HPDE6-E6E7 (cell line): ENCODE measurements at regions not wholly inside any gene's neighbourhood (a gene's known extent, or its start where the extent isn't known, plus 50 kb on each side); places are given as distances from the start of the nearest gene placed in this dataset.

Experiments
- DNase-seq: peaks from one replicate; pipeline ENCODE4 v3.0.0; 2011; ENCODE audit warnings: missing footprints; ENCODE audit errors: extremely low spot score

DNA sequence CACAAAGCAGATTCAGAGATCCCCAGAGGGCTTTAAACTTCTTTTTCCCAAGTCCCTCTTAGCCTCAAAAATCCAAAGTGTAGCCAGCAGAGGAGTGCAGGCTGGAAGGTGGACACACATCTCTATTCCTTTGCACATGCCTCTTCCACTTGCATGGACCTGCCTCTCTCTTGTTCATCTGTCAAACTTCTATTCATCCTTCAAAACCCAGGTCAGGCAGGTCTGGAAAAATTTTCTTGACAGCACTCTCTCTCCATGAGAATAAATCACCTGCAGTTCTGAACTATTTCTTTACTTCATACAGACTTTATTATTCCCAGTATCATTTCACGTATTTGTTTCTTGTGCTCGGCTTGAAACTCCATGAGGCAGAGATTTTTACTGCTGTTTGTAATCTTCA lies 127.5 kb downstream of the SS18 start:
- DNase-seq, result no peak

DNA sequence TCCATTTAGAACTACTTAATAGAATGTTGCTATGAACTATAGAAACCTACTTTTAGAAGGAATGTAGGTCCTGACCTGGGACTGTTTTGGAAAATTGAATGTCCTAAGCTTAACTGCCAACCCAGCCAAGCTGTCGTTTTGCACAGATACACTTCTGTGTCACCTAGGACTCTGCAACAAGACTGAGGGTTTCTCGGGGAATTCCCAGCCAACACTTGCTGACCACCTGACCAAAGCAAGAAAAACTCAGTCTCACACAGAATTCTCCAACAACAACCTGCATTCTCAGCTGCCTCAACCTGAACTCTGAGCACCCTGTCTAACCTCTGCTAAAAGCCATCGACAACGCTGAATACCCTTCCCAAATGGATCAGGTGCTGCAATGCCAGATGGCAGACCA lies 128.2 kb downstream of the SS18 start:
- no peak for DNase-seq

DNA sequence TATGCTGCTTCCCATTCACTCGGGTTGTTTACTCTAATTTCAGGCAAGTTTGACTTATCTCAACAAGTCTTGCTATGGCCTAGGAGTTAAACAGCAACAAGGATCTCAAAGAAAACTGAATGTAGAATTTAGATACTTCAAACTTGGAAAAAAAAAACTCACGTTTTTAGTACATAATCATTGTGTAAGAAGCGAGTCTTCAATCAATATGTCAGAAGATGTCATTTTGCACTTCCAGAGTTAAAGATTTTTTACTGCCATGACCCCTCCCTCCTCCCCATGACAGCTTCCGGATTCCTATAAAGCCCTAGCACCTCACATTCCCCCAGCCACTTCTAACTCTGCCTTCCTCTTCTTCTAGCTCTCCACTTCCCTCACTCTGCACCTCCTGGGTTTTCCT lies 133.4 kb downstream of the SS18 start:
- DNase-seq, result no peak

DNA sequence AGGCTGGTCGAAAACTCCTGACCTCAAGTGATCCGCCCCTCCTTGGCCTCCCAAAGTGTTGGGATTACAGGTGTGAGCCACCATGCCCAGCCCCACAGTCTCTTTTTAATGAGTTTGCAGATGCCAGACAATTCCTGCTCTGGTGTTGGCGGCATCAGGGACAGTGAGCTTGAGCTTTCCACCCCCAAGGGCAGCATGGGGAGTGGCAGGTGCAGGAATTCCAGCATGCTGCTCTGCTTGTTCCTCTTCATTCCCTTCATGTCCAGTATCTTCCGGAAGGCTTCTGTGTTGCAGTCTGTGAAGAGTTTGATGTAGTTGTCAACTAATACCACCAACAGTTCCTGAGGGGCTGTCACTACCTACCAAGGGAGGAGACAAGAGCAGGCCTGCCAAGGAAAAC lies 137.3 kb downstream of the SS18 start:
- DNase-seq, result no peak

DNA sequence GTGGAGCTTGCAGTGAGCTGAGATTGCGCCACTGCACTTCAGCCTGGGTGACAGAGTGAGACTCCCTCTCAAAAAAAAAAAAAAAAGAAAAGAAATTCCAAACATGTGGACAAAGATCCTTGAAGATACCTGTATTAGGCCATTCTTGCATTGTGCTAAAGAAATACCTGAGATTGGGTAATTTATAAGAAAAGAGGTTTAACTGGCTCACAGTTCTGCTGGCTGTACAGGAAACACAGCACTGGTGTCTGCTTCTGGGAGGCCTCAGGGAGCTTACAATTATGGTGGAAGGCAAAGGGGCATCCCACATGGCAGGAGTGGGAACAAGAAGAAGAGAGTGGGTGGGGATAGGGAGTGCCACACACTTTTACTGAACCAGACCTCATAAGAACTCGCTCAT lies 140.1 kb downstream of the SS18 start:
- no peak for DNase-seq

DNA sequence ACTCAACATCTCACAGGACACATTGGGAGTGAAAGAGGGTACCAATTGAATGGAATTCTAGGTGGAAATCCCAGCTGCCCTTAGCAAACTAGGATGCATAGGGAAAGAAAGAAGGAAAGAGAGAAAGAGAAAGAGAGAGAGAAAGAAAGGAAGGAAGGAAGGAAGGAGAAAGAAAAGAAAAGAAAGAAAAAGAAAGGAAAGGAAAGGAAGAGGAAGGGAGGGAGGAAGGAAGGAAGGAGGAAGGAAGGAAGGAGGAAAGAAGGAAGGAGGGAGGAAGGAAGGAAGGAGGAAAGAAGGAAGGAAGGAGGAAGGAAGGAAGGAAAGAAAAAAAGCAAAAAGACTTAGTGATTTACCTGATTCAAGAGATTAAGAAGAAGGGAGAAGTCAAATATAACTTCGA lies 143.9 kb downstream of the SS18 start:
- DNase-seq, result no peak

DNA sequence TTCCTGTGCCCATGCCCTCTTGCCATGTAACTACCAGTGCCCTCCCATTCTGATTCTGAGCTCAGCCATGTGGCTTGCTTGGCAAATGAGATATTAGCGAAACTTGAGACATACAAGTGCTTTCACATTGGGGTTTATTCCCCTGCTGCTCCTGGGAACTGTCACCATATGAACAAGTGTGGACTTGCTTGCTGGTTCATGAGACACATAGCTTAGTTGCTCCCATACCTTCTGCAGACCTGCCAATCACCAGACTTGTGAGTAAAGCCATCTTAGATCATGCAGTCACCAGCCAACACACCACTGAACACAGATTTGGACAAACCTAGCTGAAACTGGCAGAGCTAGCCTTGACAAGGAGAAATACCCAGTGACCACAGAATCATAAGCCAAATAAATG lies 155.1 kb downstream of the SS18 start:
- peak; percentile 64 for DNase-seq

DNA sequence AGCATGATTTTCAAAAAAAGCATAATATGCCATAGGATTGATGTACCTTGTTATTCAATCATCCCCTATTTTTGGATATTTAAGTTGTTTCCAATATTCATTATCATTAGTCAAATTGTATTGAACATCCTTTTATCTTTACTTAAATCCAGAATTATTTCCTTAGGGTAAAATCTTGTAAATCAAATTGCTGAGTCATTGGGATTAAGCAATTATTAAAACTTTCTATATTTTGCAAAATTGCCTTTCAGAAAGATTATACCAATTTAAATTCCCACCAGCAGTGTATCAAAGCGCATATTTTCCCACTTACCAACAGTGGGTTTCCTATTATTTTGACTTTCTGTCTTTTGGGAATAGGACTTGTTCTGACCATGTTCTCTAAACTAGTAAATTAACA lies 159.3 kb downstream of the SS18 start:
- DNase-seq, result no peak

DNA sequence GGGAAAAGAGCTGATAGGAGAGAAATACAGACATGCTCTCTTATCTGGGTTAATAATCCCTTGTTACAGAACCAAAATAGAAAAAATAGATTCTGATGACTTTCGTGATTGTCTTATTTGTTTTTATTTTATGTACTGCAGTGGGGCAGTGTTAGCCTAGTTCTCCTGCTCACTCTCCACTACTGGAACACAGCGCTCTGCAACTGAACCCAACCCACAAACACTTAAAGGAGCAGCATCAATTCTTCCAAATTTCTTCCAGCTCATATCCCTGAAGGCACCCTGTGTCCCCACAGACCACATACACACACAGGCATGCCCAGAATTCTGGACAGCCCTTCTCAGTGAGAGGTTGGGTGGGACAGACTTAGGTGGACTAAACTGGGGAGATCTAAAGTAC lies 160.6 kb downstream of the SS18 start:
- DNase-seq, result no peak

DNA sequence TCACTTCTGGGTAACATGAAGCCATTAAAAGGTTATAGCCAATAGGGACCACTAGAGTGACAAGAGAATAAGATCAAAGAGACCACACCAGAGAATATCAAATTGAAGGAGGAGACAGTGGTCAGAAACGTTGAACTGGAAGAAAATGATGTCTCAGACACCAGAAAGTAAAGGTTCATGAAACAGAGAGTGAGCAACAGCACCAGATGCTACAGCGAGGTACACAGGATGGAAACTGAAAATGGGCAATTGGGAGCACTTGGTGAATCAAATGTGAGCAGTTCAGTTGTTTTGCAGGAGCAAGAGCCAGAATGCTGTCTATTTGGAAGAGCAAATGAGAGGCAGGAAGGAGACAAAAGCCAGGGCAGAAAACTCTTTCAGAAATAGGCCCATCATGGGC lies 162.6 kb downstream of the SS18 start:
- no peak for DNase-seq

DNA sequence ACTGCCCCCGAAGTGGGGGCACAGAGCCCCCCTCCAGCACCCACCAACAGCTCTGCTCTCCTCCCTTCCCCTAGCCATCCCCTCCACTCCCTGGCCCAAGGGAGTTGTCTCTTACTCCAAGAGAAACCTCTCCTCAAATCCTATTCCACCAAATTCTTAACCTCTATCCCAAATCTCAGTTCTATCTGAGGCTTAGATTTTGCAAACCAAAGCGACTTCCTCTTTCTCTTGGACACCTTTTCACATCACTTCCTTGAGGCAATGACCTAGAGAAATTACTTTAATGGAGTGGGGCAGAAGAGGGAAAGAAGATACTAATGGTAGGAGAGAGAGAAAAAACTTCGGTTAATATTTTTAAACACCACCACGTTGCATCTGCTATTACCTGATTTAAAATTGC lies 167.2 kb downstream of the SS18 start:
- DNase-seq, result no peak

DNA sequence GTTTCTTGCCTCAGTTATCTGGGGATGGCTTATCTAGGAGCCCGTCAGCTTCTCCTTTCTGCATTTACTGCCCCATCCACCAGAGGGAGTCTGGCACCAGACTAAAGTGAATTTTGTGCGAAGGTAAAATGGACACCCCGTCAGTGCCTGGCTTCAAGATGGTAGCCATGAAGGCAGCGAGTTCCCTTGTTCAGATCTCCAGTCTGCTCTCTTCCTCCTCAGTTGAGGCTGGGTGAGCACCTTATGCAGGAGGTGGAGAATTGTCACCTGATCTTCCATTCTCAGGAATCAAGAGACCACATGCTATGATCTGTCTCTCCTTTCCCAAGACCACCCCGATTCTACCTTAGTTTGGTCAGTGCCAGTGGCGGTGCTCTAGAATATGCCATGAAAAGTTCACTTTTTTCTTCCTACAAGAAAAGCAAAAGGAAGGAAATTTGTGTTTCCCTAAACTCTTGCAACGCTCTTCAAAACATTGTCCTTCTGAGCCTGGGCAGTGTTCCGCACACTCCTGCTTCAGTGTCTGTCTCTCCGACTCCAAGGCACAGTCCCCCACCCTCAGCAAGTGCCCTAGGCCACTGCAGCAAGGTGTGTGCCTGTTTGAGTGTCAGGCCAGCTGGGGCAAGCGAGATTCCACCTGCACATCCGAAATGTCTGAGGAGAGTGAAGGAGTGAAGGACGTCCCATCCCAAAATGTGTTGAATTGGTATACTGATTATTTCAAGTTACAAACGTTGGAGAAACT lies 168.6 kb downstream of the SS18 start:
- peak; percentile 56 for DNase-seq

DNA sequence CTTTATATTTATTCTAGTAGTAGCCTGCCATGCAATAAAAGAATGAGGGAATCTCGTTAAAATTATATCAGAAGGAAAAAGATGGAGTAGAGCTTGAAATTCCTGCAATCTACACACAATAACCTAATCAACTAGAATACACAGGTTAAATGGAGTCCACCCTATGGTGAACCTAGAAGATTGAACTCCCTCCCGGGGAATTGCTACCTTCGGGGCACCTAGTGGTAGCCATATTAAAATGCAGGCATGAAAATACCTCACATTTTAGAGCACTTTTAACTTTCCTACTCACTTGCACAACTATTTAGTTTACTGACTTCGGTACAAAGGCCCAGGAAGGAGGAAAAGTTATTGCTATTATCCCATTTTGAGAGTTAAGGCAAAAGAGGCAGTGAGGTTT lies 174.5 kb downstream of the SS18 start:
- DNase-seq, result no peak

DNA sequence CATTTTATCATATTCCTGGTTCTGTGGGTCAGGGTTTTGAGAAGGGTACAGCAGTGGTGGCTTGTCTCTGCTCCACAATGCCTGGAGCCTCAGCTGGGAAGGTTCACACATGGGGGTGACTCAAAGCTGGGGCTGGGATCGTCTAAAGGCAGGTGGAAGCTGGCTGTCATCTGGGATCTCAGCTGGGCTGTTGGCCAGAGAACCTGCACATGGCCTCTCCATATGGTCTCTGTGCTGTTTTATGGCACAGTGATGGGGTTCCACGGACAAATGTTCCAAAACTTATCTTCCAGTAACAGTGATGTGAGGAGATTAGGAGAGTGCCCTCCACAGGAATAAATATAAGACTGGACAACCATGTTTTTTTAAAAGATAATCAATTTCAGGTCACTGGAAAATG lies 191.4 kb downstream of the SS18 start:
- DNase-seq, result no peak

DNA sequence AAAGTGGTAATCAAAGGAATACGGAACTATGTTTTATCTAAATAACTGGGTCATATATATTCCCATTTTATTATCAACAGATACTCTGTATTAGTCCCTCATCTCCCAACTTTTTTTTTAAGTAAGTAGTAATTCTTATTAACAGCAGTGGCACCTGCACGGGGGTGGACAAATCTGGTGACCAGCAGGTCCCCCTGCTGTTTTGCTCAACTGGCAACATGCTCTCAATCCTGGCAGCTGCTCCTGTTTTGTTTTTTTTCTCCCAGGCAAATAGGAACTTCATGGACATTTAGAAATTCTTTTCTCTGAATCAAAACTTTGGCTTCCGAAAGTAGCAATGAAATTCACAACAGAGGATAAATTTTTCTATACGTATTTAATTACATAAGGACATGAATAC lies 193.5 kb downstream of the SS18 start:
- DNase-seq, result no peak

DNA sequence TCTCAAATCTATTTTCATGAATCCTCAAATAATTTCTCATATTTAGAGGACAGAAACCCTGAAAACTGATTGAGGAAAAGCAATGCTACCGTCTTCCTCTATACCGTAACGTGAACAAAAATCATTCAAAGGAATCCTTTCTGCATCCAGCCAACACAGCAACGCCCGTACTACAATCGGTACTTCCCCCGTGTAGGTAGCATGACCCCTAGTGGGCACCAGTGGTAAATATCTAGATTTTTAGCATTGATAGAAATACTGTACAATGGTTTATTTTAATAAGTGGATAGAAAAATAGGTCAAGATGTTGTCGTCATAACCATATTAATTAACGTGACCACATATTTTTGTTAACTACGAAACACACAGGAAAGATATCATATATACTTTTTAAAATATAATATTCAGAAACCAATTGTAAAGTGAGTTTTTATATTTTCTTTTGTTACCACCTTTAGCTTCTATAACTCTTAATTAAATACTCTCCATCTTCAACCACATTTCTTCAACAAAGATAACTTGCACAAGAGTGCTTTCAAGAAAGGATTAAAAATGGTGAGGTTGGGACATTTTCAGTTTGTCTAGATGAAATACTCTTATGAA lies 194.1 kb downstream of the SS18 start:
- no peak for DNase-seq

DNA sequence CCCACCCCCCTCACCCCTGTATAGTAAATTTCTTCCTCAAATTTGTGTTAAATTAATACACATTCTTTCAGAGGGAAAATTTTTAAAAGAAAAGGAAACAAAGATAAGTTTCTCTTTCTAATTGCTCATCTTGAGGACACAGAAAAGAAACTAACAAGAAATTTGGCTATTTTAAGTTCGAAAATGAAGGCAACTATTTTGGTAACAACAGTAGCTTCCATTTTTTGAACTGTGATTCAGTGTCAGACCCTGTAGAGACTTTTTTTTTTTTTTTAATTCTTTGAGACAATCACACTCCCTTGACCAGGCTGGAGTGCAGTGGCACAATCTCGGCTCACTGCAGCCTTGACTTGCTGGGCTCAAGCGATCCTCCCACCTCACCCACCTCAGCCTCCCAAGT lies 194.9 kb downstream of the SS18 start:
- no peak for DNase-seq

DNA sequence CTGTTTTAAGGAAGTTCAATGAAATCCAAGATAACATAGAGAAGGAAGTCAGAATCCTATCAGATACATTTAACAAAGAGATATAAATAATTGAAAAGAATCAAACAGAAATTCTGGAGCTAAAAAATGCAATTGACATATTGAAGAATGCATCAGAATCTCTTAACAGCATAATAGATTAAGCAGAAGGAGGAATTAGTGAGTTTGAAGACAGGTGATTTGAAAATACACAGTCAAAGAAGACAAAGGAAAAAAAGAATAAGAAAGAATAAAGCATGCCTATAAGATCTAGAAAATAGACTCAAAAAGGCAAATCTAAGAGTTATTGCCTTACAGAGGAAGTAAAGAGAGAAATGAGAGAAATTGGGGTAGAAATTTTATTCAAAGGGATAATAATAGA lies 204.1 kb downstream of the SS18 start:
- no peak for DNase-seq

DNA sequence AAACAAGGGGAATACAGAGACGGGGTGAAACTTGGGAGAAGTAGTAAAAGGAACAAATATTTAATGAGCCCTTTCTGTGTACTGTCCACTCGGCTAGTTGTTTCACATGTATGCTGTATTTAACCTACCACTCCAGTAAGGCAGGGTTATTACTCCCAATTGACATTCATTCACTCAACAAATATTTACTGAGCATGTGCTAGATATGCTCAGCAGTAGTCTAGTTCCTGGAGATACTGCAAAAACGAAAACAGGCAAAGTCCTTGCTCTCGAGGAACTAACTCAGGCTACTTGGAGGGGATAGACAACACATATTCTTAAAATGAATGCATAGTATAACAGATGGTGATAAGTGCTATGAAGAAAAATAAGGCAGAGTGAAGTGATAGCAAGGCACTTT lies 207.3 kb downstream of the SS18 start:
- no peak for DNase-seq

DNA sequence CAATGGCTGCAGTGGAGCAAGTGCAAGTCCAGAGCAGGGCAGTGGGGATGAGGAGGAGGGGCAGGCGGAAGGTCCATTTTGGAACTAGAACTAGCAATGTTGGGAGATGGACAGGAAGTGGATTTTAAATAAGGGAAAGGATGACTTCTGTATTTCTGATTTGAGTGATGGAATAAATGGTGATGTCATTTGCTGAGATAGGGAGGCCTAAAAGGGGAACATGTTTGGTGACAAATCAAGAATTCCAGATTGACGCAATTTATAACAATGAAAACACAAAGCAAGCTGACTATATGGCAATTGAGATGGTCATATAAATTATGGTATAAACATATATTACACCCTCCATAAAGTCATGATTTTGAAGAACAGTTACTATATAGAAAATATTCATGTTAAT lies 209.3 kb downstream of the SS18 start:
- DNase-seq, result no peak

DNA sequence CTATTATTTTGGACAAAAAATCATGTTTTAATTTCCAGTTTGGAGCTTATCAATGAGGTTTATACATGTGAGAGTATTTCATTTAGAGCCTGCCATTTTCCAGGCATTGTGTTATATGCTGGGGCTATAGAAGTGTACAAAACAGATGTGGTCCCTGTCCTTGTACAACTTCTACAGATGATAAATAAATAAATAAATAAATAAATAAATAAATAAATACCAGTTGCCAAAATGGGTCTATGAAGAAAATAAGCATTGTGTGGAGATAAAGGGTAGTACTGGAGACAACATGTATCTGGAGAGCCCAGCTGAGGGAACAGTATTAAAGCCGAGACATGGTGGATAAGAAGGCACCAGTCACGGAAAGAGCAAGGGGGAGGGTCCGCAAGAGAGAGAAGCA lies 210.0 kb downstream of the SS18 start:
- no peak for DNase-seq

DNA sequence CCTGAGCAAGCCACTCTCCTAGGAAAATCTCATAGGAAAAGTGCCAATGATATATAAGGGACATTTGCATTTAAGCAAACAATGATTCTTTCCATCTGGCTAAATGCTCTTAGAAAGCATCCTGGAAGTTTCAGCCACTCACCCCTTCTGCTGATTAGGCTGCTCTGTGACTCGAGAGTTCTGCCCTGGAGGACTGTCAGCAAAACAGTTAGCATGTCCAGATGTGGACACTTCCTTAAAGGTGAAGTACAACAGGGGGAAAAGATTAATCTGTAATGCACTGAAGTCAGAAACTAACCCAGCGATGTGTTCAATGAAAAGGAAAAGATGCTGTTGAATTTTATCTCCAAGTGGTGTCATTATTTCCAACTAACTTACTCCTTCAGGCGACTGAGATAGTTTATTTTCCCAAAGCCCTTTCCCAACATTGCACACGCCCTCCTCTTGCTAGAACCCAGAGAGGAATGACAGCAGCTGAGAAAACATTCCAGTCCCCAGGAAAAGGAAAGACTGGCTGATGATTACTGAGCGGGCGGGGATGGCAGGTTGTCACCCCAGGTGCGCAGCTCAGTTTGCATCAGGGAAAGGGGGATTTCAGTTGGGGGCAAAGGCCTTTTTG lies 214.0 kb downstream of the SS18 start:
- DNase-seq, result no peak

DNA sequence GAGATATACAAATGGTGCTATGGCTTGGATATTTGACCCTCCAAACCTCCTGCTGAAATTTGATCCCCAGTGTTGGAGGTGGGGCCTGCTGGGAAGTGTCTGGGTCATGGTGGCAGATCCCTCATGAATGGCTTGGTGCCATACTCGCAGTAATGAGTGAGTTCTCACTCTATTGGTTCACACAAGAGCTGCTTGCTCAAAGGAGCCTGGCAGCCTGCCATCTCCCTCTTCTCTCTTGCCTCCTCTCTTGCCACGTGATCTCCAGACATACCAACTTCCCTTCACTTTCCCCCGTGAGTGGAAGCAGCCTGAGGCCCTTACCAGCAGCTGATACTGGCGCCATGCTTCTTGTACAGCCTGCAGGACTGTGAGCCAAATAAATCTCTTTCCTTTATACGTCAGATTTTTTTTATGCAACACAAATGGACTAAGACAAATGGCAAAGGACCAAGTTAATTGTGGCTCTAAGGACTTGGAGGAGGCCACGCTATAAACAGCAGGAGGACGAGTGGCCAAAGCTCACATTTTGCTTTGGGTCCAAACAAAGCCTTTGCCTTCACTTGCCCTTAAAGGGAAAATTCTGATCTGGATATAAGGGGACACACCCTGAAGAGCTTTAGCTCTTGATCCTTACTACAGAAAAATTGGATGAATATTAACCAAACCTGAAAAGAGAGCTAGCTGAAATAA lies 214.7 kb downstream of the SS18 start:
- DNase-seq, result no peak
